ENCODE measurements at regions not wholly inside any gene's neighbourhood (a gene's known extent, or its start where the extent isn't known, plus 50 kb on each side); places are given as distances from the start of the nearest gene placed in this dataset.

- no peak for TF ChIP-seq CTCF (IDR thresholded peaks at IDR 0.05)
- TF ChIP-seq POLR2A (IDR thresholded peaks at IDR 0.05): no peak
- no peak for TF ChIP-seq EP300 (IDR thresholded peaks at IDR 0.05)
These were observed 117.0 kb upstream of the BLID start for GRCh38 chr11:122232985-122233384.
